Natural killer cell (primary cell): ENCODE measurements at regions not wholly inside any gene's neighbourhood (a gene's known extent, or its start where the extent isn't known, plus 50 kb on each side); places are given as distances from the start of the nearest gene placed in this dataset.

Source experiments
- ATAC-seq, 3 donors: fragments of 150-1000 bp in 2 of 3; fragments of 200-7000 bp in 1 of 3; cut with Tn5 transposase; 1 replicate in 1 of 3; 2 replicates in 2 of 3; pipeline ENCODE4 v1.10.0; 2021; ENCODE audit warnings: mild to moderate bottlenecking in 2 of 3, moderate library complexity in 2 of 3
- DNase-seq, 2 donors: peaks; one replicate each; pipeline versions ENCODE4 v3.0.0 to v3.0.0-alpha.2; 2013 to 2021; ENCODE audit warnings: mixed read lengths in 1 of 2
- H3K27ac ChIP-seq: one replicate; pipeline ENCODE4 v1.5.1; 2013; ENCODE audit warnings: mild to moderate bottlenecking, low read length
- H3K27me3 ChIP-seq: one replicate; pipeline ENCODE4 v1.6.1; 2013; ENCODE audit warnings: low read length; ENCODE audit not compliant: control insufficient read depth, insufficient read depth
- H3K36me3 ChIP-seq: one replicate; pipeline ENCODE4 v1.6.1; 2013; ENCODE audit warnings: low read length; ENCODE audit not compliant: control insufficient read depth, insufficient read depth
- H3K4me1 ChIP-seq: one replicate; pipeline ENCODE4 v1.6.1; 2013; ENCODE audit warnings: low read length; ENCODE audit not compliant: control insufficient read depth, insufficient read depth
- H3K4me3 ChIP-seq: one replicate; pipeline ENCODE4 v1.5.1; 2013; ENCODE audit warnings: low read length
- H3K9me3 ChIP-seq: one replicate; pipeline ENCODE4 v1.6.1; 2013; ENCODE audit warnings: low read length; ENCODE audit not compliant: control insufficient read depth, insufficient read depth
- H3K27ac Mint-ChIP-seq, 2 donors: one replicate each; pipeline ENCODE4 v1.8.0; 2022; ENCODE audit warnings: mild to moderate bottlenecking in 2 of 2, mixed read lengths in 2 of 2, moderate library complexity in 1 of 2
- H3K27me3 Mint-ChIP-seq, 2 donors: one replicate each; pipeline ENCODE4 v1.8.0; 2022; ENCODE audit warnings: low read depth in 2 of 2, mixed read lengths in 2 of 2
- H3K36me3 Mint-ChIP-seq: one replicate; pipeline ENCODE4 v1.8.0; 2022; ENCODE audit warnings: mixed read lengths
- H3K4me1 Mint-ChIP-seq, 2 donors: one replicate each; pipeline ENCODE4 v1.8.0; 2022; ENCODE audit warnings: mixed read lengths in 2 of 2
- H3K4me3 Mint-ChIP-seq: one replicate; pipeline ENCODE4 v1.8.0; 2022; ENCODE audit warnings: mild to moderate bottlenecking, moderate library complexity, mixed read lengths
- H3K9me3 Mint-ChIP-seq, 2 donors: one replicate each; pipeline ENCODE4 v1.8.0; 2022; ENCODE audit warnings: mixed read lengths in 2 of 2
- WGBS: methylation state at CpG from one replicate; pipeline ENCODE4 v1.1.7; 2013; ENCODE audit warnings: missing lambda C conversion rate; ENCODE audit not compliant: insufficient coverage; 5-methylcytosine and 5-hydroxymethylcytosine counted together
- intact Hi-C: fragments of 100-400 bp; cut with micrococcal nuclease; formaldehyde crosslinking; loops from one replicate; pipeline ENCODE4 v1.14.2; 2022
- TF ChIP-seq, protein P1 (sequence below): fragments of 200-600 bp; IDR thresholded peaks from one replicate; pipeline ENCODE4 v1.8.0; 2022; ENCODE audit warnings: antibody characterized with exemption

- Mint-ChIP-seq H3K27me3 (no peaks in the 10 kb centered on the region), H3K36me3 (peaks cover 23% of the 10 kb centered on the region)
These were observed 1322.5 kb downstream of the FSCB start for GRCh38 chr14:43184540-43184939.

GRCh38 chr14:43183916-43184315 lies 1323.2 kb downstream of the FSCB start:
- no peak for DNase-seq
- TF ChIP-seq, protein P1, sequence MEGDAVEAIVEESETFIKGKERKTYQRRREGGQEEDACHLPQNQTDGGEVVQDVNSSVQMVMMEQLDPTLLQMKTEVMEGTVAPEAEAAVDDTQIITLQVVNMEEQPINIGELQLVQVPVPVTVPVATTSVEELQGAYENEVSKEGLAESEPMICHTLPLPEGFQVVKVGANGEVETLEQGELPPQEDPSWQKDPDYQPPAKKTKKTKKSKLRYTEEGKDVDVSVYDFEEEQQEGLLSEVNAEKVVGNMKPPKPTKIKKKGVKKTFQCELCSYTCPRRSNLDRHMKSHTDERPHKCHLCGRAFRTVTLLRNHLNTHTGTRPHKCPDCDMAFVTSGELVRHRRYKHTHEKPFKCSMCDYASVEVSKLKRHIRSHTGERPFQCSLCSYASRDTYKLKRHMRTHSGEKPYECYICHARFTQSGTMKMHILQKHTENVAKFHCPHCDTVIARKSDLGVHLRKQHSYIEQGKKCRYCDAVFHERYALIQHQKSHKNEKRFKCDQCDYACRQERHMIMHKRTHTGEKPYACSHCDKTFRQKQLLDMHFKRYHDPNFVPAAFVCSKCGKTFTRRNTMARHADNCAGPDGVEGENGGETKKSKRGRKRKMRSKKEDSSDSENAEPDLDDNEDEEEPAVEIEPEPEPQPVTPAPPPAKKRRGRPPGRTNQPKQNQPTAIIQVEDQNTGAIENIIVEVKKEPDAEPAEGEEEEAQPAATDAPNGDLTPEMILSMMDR = no peak
- intact Hi-C loops = no loop called here
- Mint-ChIP-seq H3K36me3 (peaks cover 17% of the 10 kb centered on the region), H3K9me3 (peaks cover 13 to 17% of the 10 kb centered on the region in 2 donors), H3K4me1 (no peaks in the 10 kb centered on the region), H3K27me3 (no peaks in the 10 kb centered on the region), H3K27ac (no peak overlapping the region), H3K4me3 (no peak overlapping the region)
- Histone ChIP-seq H3K9me3 (peaks cover 10% of the 10 kb centered on the region), H3K4me3 (no peak overlapping the region), H3K27me3 (no peaks in the 10 kb centered on the region), H3K4me1 (no peaks in the 10 kb centered on the region), H3K36me3 (no peaks in the 10 kb centered on the region), H3K27ac (no peak overlapping the region)
- ATAC-seq = no peak
- WGBS = 95% methylated on average over 2 of the region's 3 CpGs

More at GRCh38 chr14:43184540-43184939, 1322.5 kb downstream of the FSCB start:
- Histone ChIP-seq H3K36me3 (no peaks in the 10 kb centered on the region), H3K9me3 (peaks cover 10% of the 10 kb centered on the region), H3K4me3 (no peak overlapping the region), H3K27me3 (no peaks in the 10 kb centered on the region), H3K27ac (no peak overlapping the region), H3K4me1 (no peaks in the 10 kb centered on the region)
- Mint-ChIP-seq H3K4me1 (no peaks in the 10 kb centered on the region), H3K27ac (no peak overlapping the region), H3K4me3 (no peak overlapping the region), H3K9me3 (peaks cover 19 to 23% of the 10 kb centered on the region in 2 donors)
- intact Hi-C loops = no loop called here
- DNase-seq (no peak), ATAC-seq (no peak)
- WGBS = 83% methylated on average over 2 of the region's 3 CpGs
- TF ChIP-seq, protein P1 = no peak

DNA sequence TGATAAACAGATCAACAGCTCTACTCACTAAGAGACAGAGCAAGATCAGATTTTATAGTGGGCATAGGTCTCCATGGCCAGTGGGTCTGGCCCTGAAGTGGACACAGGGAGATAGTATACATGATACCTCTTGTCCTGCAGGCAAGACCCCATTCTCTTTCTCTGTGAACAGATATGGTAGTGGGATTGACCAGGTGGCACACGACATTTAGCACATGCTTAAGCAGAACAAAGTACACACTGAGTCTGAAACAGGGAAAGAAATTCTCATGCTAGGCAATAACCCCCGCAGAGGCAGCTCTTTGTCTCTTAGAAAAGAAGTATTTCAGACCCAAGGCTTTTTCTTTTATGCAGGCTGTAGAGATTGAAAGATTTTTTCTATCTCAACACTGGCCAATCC lies 1331.2 kb downstream of the FSCB start:
- 84% methylated on average over 2 of the region's 2 CpGs for WGBS
- H3K4me1 ChIP-seq = no peaks in the 10 kb centered on the region
- no peaks in the 10 kb centered on the region for H3K36me3 ChIP-seq
- intact Hi-C loops = no loop called here
- no peaks in the 10 kb centered on the region for H3K27me3 ChIP-seq
- Mint-ChIP-seq H3K9me3 (peaks cover 12 to 14% of the 10 kb centered on the region in 2 donors), H3K36me3 (peaks cover 11% of the 10 kb centered on the region), H3K4me3 (no peak overlapping the region), H3K27me3 (no peaks in the 10 kb centered on the region), H3K4me1 (no peaks in the 10 kb centered on the region), H3K27ac (no peak overlapping the region)
- TF ChIP-seq, protein P1 = no peak
- ATAC-seq = no peak
- H3K27ac ChIP-seq = no peak overlapping the region
- DNase-seq = no peak
- H3K9me3 ChIP-seq = no peaks in the 10 kb centered on the region
- H3K4me3 ChIP-seq = no peak overlapping the region

GRCh38 chr14:43172899-43173548 lies 1334.1 kb downstream of the FSCB start:
- intact Hi-C loops = no loop called here
- Mint-ChIP-seq H3K4me3 (no peak overlapping the region), H3K27me3 (no peaks in the 10 kb centered on the region), H3K4me1 (no peaks in the 10 kb centered on the region), H3K36me3 (peaks cover 14% of the 10 kb centered on the region), H3K9me3 (peaks cover 8 to 9% of the 10 kb centered on the region in 2 donors), H3K27ac (no peak overlapping the region)
- Histone ChIP-seq H3K9me3 (no peaks in the 10 kb centered on the region), H3K4me1 (no peaks in the 10 kb centered on the region), H3K27ac (no peak overlapping the region), H3K4me3 (no peak overlapping the region), H3K36me3 (no peaks in the 10 kb centered on the region), H3K27me3 (no peaks in the 10 kb centered on the region)
- no peak for ATAC-seq
- DNase-seq = no peak
- TF ChIP-seq, protein P1 = no peak
